T47D (cell line): ENCODE measurements at regions not wholly inside any gene's neighbourhood (a gene's known extent, or its start where the extent isn't known, plus 50 kb on each side); places are given as distances from the start of the nearest gene placed in this dataset.

Source experiments
- DNase-seq, 2 experiments: peaks; one replicate each; pipeline versions ENCODE4 v3.0.0 to v3.0.0-alpha.2; 2011 to 2012; ENCODE audit warnings: low read depth in 1 of 2, low spot score in 1 of 2
- JUND ChIP-seq: IDR thresholded peaks from 2 replicates; pipeline ENCODE4 v1.6.1; 2012; ENCODE audit warnings: low read depth
- in situ Hi-C: cut with HindIII; loops from 2 replicates; pipeline ENCODE4 v1.10.0; 2016; ENCODE audit warnings: low sequenced_read_pairs, low pct_unique_long_range_greater_than_20kb

- in situ Hi-C loops: no loop called here
- DNase-seq: no peak
- no peak for TF ChIP-seq JUND
Measured at GRCh38 chr15:25515633-25516032, 76.8 kb upstream of the UBE3A start.

- peak; percentile 32 to 72 for DNase-seq
- no peak for TF ChIP-seq JUND
- in situ Hi-C loops: no loop called here
Measured at GRCh38 chr15:25514522-25514921, 75.7 kb upstream of the UBE3A start.

- no peak for TF ChIP-seq JUND
- no peak for DNase-seq
- in situ Hi-C loops: no loop called here
Measured at GRCh38 chr15:25512957-25513356, 74.1 kb upstream of the UBE3A start.

GRCh38 chr15:25510146-25510545 lies 71.3 kb upstream of the UBE3A start:
- no peak for DNase-seq
- in situ Hi-C loops: no loop called here
- no peak for TF ChIP-seq JUND

- DNase-seq: no peak
- no peak for TF ChIP-seq JUND
- in situ Hi-C loops: no loop called here
Measured at GRCh38 chr15:25509703-25510102, 70.9 kb upstream of the UBE3A start.

GRCh38 chr15:25508369-25509002 lies 69.7 kb upstream of the UBE3A start:
- TF ChIP-seq JUND: no peak
- peak; percentile 34 to 66 for DNase-seq
- in situ Hi-C loops: no loop called here

- DNase-seq: no peak
- TF ChIP-seq JUND: no peak
- in situ Hi-C loops: no loop called here
Measured at GRCh38 chr15:25504307-25504706, 65.5 kb upstream of the UBE3A start.

GRCh38 chr15:25501828-25502446 lies 63.1 kb upstream of the UBE3A start:
- in situ Hi-C loops: no loop called here
- no peak for TF ChIP-seq JUND
- peak in 1 of 2 experiments; percentile 83 for DNase-seq

GRCh38 chr15:25498835-25499234 lies 60.0 kb upstream of the UBE3A start:
- in situ Hi-C loops: no loop called here
- no peak for DNase-seq
- no peak for TF ChIP-seq JUND

GRCh38 chr15:25497934-25498333 lies 59.1 kb upstream of the UBE3A start:
- no peak for DNase-seq
- no peak for TF ChIP-seq JUND
- in situ Hi-C loops: no loop called here

- no peak for TF ChIP-seq JUND
- DNase-seq: no peak
- in situ Hi-C loops: no loop called here
Measured at GRCh38 chr15:25493823-25494526, 55.2 kb upstream of the UBE3A start.

GRCh38 chr15:25492315-25492714 lies 53.5 kb upstream of the UBE3A start:
- DNase-seq: no peak
- in situ Hi-C loops: no loop called here
- TF ChIP-seq JUND: no peak
